MCF 10A (cell line): ENCODE measurements at regions not wholly inside any gene's neighbourhood (a gene's known extent, or its start where the extent isn't known, plus 50 kb on each side); places are given as distances from the start of the nearest gene placed in this dataset.
"Not testable (repeated sequence)": the region's sequence is repeated elsewhere in the genome, so short reads cannot be mapped to it uniquely, and the experiment has no call there.

Experiments used
- BruUV-seq: library from RNA; stranded (reverse); fragments of 400-500 nt; replicated peaks from 2 replicates; lab custom pipeline; 2021; lab: Mats Ljungman, UMichigan
- CTCF ChIA-PET: fragments of 300-600 bp; sonication (Branson Sonifier 250); formaldehyde crosslinking; extraction: SDS; loops from one replicate; lab custom pipeline; 2021; ENCODE audit warnings: antibody characterized with exemption, inconsistent platforms; lab: Yijun Ruan, JAX
- POLR2A ChIA-PET: fragments of 300-600, 350-650 bp; sonication (Branson Sonifier 250); formaldehyde crosslinking; extraction: SDS; loops from one replicate; lab custom pipeline; 2020; ENCODE audit warnings: antibody characterized with exemption, inconsistent platforms; lab: Yijun Ruan, JAX
- DNase-seq: peaks from one replicate; pipeline ENCODE4 v3.0.0-alpha.2; 2018; ENCODE audit not compliant: unreplicated experiment
- H3K27ac Mint-ChIP-seq: one replicate; pipeline ENCODE4 v1.8.0; 2022; ENCODE audit warnings: mild to moderate bottlenecking, low read depth, mixed read lengths; ENCODE audit not compliant: unreplicated experiment
- H3K27me3 Mint-ChIP-seq: one replicate; pipeline ENCODE4 v1.8.0; 2022; ENCODE audit warnings: mixed read lengths; ENCODE audit not compliant: insufficient read depth, unreplicated experiment
- H3K36me3 Mint-ChIP-seq: one replicate; pipeline ENCODE4 v1.8.0; 2022; ENCODE audit warnings: mild to moderate bottlenecking, moderate library complexity, mixed read lengths; ENCODE audit not compliant: insufficient read depth, unreplicated experiment
- H3K4me1 Mint-ChIP-seq: one replicate; pipeline ENCODE4 v1.8.0; 2022; ENCODE audit warnings: mixed read lengths; ENCODE audit not compliant: insufficient read depth, unreplicated experiment
- H3K4me3 Mint-ChIP-seq: one replicate; pipeline ENCODE4 v1.8.0; 2022; ENCODE audit warnings: mild to moderate bottlenecking, moderate library complexity, mixed read lengths; ENCODE audit not compliant: unreplicated experiment
- H3K9me3 Mint-ChIP-seq: one replicate; pipeline ENCODE4 v1.8.0; 2022; ENCODE audit warnings: mixed read lengths; ENCODE audit not compliant: unreplicated experiment
- intact Hi-C: fragments of 100-400 bp; cut with micrococcal nuclease; formaldehyde crosslinking; loops from 2 replicates; pipeline ENCODE4 v1.14.1; 2022
- TF ChIP-seq, protein P1 (sequence below): fragments of 200-600 bp; IDR thresholded peaks from one replicate; pipeline ENCODE4 v1.8.0; 2022; ENCODE audit warnings: antibody characterized with exemption, mild to moderate bottlenecking; ENCODE audit not compliant: unreplicated experiment

DNA sequence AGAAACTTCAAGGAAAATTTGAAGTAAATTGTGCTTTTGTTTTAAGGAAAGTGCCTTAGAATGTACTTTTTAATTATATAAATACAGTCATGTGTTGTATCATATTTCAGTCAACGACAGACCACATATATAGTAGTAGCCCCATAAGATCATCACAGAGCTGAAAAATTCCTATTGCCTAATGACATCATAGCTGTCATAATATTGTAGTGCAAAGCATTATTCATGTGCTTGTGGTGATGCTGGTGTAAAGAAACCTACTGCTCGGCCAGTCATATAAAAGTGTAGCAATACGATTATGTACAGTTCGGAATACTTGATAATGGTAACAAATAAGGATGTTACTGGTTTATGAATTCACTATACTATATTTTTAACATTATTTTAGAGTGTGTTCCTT is 198.9 kb upstream of the SLC16A7 start:
- no TSS peak for BruUV-seq
- ChIA-PET CTCF (interaction anchor here (0.7 to 1.0 kb wide), 2 partner anchors 177 to 283 kb away, joined by 3 read pairs; no protein-coding TSS in a partner anchor), POLR2A (interaction anchor here (1.0 kb wide), 1 partner anchor 10 kb away, joined by 3 read pairs; no protein-coding TSS in a partner anchor)
- H3K4me1 Mint-ChIP-seq, result peaks cover 5% of the 10 kb centered on the region
- H3K36me3 Mint-ChIP-seq, result no peaks in the 10 kb centered on the region
- no peaks in the 10 kb centered on the region for H3K9me3 Mint-ChIP-seq
- H3K27ac Mint-ChIP-seq, result no peak overlapping the region
- H3K27me3 Mint-ChIP-seq, result no peaks in the 10 kb centered on the region
- DNase-seq, result no peak
- TF ChIP-seq, protein P1, sequence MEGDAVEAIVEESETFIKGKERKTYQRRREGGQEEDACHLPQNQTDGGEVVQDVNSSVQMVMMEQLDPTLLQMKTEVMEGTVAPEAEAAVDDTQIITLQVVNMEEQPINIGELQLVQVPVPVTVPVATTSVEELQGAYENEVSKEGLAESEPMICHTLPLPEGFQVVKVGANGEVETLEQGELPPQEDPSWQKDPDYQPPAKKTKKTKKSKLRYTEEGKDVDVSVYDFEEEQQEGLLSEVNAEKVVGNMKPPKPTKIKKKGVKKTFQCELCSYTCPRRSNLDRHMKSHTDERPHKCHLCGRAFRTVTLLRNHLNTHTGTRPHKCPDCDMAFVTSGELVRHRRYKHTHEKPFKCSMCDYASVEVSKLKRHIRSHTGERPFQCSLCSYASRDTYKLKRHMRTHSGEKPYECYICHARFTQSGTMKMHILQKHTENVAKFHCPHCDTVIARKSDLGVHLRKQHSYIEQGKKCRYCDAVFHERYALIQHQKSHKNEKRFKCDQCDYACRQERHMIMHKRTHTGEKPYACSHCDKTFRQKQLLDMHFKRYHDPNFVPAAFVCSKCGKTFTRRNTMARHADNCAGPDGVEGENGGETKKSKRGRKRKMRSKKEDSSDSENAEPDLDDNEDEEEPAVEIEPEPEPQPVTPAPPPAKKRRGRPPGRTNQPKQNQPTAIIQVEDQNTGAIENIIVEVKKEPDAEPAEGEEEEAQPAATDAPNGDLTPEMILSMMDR, result no peak
- no peak overlapping the region for H3K4me3 Mint-ChIP-seq
- intact Hi-C loops, result no loop called here

DNA sequence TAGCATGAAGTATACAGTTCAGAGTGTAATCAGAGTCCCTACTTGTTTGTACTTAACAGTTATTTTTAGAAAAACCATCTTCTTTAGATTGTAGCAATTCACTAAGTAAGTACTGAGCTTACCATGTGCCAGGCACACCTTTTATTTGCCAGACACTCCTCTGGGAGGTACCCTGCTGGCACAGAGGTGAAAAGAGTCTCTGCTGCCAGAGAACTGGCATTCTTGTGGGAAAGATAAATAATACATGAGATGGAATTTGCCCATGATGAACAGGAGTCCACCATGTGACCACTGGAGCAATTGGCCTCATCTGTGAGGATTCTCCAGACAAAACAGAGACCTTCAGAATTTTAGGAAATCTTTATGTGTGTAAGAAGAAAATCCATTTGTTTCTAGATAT is 199.3 kb upstream of the SLC16A7 start:
- BruUV-seq, result no TSS peak
- Mint-ChIP-seq H3K4me1 (peaks cover 5% of the 10 kb centered on the region), H3K27me3 (no peaks in the 10 kb centered on the region), H3K27ac (no peak overlapping the region), H3K9me3 (no peaks in the 10 kb centered on the region), H3K4me3 (no peak overlapping the region), H3K36me3 (no peaks in the 10 kb centered on the region)
- intact Hi-C loops, result no loop called here
- TF ChIP-seq, protein P1, result no peak
- POLR2A ChIA-PET, result interaction anchor here (1.0 kb wide), 1 partner anchor 10 kb away, joined by 3 read pairs; no protein-coding TSS in a partner anchor
- DNase-seq, result peak; percentile 45
- CTCF ChIA-PET, result interaction anchor here (0.7 to 1.0 kb wide), 2 partner anchors 176 to 283 kb away, joined by 3 read pairs; no protein-coding TSS in a partner anchor

DNA sequence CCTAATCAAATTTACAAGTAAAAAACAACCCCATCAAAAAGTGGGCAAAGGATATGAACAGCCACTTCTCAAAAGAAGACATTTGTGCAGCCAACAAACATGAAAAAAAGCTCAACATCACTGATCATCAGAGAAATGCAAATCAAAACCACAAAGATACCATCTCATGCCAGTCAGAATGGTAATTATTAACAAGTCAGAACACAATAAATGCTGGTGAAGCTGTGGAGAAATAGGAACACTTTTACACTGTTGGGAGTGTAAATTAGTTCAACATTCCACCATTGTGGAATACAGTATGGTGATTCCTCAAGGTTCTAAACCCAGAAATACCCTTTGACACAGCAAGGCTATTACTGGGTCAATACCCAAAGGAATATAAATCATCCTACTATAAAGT is 200.5 kb upstream of the SLC16A7 start:
- ChIA-PET POLR2A (interaction anchor here (0.7 kb wide), 1 partner anchor 201 kb away, joined by 5 read pairs; the partner anchor contains the start of gene SLC16A7), CTCF (interaction anchor here (0.6 kb wide), 1 partner anchor 1581 kb away, joined by 3 read pairs; no protein-coding TSS in a partner anchor)
- BruUV-seq, H3K27ac Mint-ChIP-seq, H3K36me3 Mint-ChIP-seq, H3K9me3 Mint-ChIP-seq, H3K4me1 Mint-ChIP-seq, H3K4me3 Mint-ChIP-seq, intact Hi-C loops, DNase-seq, H3K27me3 Mint-ChIP-seq: not testable (repeated sequence)

DNA sequence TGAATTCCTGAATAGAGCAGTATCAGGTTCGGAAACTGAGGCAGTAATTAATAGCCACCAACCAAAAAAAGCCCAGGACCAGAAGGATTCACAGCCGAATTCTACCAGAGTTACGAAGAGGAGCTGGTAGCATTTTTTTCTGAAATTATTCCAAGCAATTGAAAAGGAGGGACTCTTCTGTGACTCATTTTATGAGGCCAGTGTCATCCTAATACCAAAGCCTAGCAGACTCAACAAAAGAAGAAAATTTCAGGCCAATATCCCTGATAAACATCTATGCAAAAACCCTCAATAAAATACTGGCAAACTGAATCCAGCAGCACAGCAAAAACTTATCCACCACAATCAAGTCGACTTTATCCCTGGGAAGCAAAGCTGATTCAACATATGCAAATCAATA is 202.3 kb upstream of the SLC16A7 start:
- CTCF ChIA-PET, result interaction anchor here (1.3 kb wide), 2 partner anchors 9 kb away, joined by 3 to 4 read pairs; no protein-coding TSS in a partner anchor
- TF ChIP-seq, protein P1, result no peak
- H3K4me3 Mint-ChIP-seq, result no peak overlapping the region
- H3K27me3 Mint-ChIP-seq, result no peaks in the 10 kb centered on the region
- POLR2A ChIA-PET, result interaction anchor here (1.6 kb wide), 1 partner anchor 10 kb away, joined by 3 read pairs; no protein-coding TSS in a partner anchor
- no peaks in the 10 kb centered on the region for H3K9me3 Mint-ChIP-seq
- no peaks in the 10 kb centered on the region for H3K36me3 Mint-ChIP-seq
- BruUV-seq, result no TSS peak
- DNase-seq, result no peak
- H3K4me1 Mint-ChIP-seq, result peaks cover 5% of the 10 kb centered on the region
- H3K27ac Mint-ChIP-seq, result no peak overlapping the region
- intact Hi-C loops, result no loop called here
